ENCODE measurements at regions not wholly inside any gene's neighbourhood (a gene's known extent, or its start where the extent isn't known, plus 50 kb on each side); places are given as distances from the start of the nearest gene placed in this dataset.
"Not testable (repeated sequence)": the region's sequence is repeated elsewhere in the genome, so short reads cannot be mapped to it uniquely, and the experiment has no call there.

- POLR2A ChIA-PET (ENCODE audit: low non-redundant PET), result no interaction called here
- no peak for TF ChIP-seq CTCF (conservative IDR thresholded peaks at IDR 0.05; ENCODE audit: low read depth)
- no peak overlapping the region for H3K27ac ChIP-seq
- CTCF ChIA-PET, result interaction anchor here (1.5 kb wide), 1 partner anchor 89 kb away, joined by 3 read pairs; no protein-coding TSS in a partner anchor
- DNase-seq (ENCODE audit: low spot score), result no peak
These were observed 79.6 kb upstream of the ANKRD1 start for GRCh38 chr10:91000470-91000869.

DNA sequence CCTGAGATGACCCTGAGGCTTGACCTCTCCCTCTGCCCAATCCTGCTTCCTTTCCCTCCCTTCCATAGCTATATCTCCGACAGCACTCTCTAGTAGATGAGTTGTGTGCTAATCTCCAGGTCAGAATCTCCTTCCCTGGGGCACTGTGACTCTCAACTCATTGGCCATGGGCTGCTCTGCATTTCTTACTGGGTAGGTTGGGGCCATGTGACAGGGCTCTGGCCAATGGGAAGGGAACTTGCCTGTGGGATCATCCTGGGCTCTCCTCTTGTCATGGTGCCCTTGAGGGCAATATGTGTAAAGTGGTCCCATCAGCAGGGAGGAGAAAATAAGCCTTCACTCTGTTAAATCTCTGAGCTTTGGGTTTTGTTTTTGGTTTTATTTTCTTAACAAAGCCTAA, 80.1 kb upstream of the ANKRD1 start:
- no peak for TF ChIP-seq CTCF (conservative IDR thresholded peaks at IDR 0.05; ENCODE audit: low read depth)
- ChIA-PET POLR2A (ENCODE audit: low non-redundant PET) (no interaction called here), CTCF (interaction anchor here (0.6 to 1.5 kb wide), 2 partner anchors 89 to 200 kb away, joined by 3 read pairs; no protein-coding TSS in a partner anchor)
- no peak overlapping the region for H3K27ac ChIP-seq
- no peak for DNase-seq (ENCODE audit: low spot score)

DNA sequence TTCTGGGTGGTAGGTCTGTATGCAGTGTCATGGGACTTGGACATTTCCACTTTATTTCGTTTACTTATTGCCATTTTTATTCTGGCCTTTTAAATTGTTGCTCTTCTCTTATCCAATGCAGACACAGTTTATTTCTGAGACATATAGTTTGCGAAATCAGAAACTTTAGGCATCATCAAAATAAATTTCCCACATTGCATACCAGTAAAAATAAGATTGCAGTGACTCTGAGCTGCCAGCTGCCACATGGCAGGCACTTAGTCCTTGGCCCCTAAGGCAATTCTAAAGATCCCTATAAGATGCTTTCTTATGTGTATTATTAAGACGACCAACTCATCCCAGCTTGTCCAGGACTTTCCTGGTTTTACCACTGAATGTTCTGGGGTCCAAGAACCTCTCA, 81.8 kb upstream of the ANKRD1 start:
- H3K27ac ChIP-seq, result no peak overlapping the region
- ChIA-PET POLR2A (ENCODE audit: low non-redundant PET) (no interaction called here), CTCF (interaction anchor here (0.7 kb wide), 1 partner anchor 245 kb away, joined by 3 read pairs; no protein-coding TSS in a partner anchor)
- no peak for TF ChIP-seq CTCF (conservative IDR thresholded peaks at IDR 0.05; ENCODE audit: low read depth)
- DNase-seq (ENCODE audit: low spot score), result no peak

DNA sequence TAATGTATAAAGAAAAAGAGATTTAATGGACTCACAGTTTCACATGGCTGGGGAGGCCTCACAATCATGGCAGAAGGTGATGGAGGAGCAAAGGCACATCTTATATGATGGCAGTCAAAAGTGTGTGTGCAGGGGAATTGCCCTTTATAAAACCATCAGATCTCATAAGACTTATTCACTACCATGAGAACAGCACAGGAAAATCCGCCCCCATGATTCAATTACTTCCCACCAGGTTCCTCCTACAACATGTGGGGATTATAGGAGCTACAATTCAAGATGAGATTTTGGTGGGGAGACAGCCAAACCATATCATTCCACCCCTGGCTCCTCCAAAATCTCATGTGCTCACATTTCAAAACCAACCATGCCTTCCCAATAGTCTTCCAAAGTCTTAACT, 82.5 kb upstream of the ANKRD1 start:
- H3K27ac ChIP-seq; POLR2A ChIA-PET (ENCODE audit: low non-redundant PET): not testable (repeated sequence)
- CTCF ChIA-PET, result interaction anchor here (0.7 kb wide), 1 partner anchor 245 kb away, joined by 3 read pairs; no protein-coding TSS in a partner anchor

DNA sequence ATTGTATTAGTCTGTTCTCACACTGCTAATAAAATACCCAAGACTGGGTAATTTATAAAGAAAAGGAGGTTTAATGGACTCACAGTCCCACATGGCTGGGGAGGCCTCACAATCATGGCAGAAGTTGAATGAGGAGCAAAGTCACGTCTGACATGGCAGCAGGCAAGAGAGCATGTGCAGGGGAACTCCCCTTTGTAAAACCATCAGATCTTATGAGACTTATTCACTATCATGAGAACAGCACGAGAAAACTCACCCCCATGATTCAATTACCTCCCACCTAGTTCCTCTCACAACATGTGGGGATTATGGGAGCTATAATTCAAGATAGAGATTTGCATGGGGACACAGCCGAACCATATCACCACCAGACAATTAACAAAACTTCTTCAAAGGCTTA, 84.4 kb upstream of the ANKRD1 start:
- CTCF ChIA-PET, result interaction anchor here (0.6 to 1.7 kb wide), 8 partner anchors 13 to 250 kb away, joined by 3 to 17 read pairs (median 4); no protein-coding TSS in a partner anchor
- DNase-seq (ENCODE audit: low spot score); H3K27ac ChIP-seq: not testable (repeated sequence)
- POLR2A ChIA-PET (ENCODE audit: low non-redundant PET), result interaction anchor here (0.5 kb wide), 1 partner anchor 245 kb away, joined by 5 read pairs; no protein-coding TSS in a partner anchor

More for the DNA sequence above, 82.5 kb upstream of the ANKRD1 start:
- not testable (repeated sequence) for DNase-seq (ENCODE audit: low spot score)

- no peak overlapping the region for H3K27ac ChIP-seq
- ChIA-PET POLR2A (ENCODE audit: low non-redundant PET) (no interaction called here), CTCF (interaction anchor here (0.6 to 1.7 kb wide), 21 partner anchors 12 to 555 kb away, joined by 3 to 17 read pairs (median 4); no protein-coding TSS in a partner anchor)
- DNase-seq (ENCODE audit: low spot score), result peak; percentile 60
- TF ChIP-seq CTCF (conservative IDR thresholded peaks at IDR 0.05; ENCODE audit: low read depth), result peak; percentile 78
These were observed 85.3 kb upstream of the ANKRD1 start for GRCh38 chr10:91006001-91006751.

- ChIA-PET CTCF (interaction anchor here (0.6 to 1.7 kb wide), 15 partner anchors 16 to 556 kb away, joined by 3 to 17 read pairs (median 4); no protein-coding TSS in a partner anchor), POLR2A (ENCODE audit: low non-redundant PET) (no interaction called here)
- TF ChIP-seq CTCF (conservative IDR thresholded peaks at IDR 0.05; ENCODE audit: low read depth), result no peak
- H3K27ac ChIP-seq, result no peak overlapping the region
- no peak for DNase-seq (ENCODE audit: low spot score)
These were observed 86.0 kb upstream of the ANKRD1 start for GRCh38 chr10:91006752-91007346.
